K562 (cell line): ENCODE measurements at regions not wholly inside any gene's neighbourhood (a gene's known extent, or its start where the extent isn't known, plus 50 kb on each side); places are given as distances from the start of the nearest gene placed in this dataset.

Experiments used
- ATAC-seq: fragments of 200-7000 bp; cut with Tn5 transposase; 3 replicates; pipeline ENCODE4 v1.9.1; 2020; ENCODE audit warnings: moderate library complexity
- BruUV-seq: library from RNA; stranded (reverse); fragments of 400-500 nt; replicated peaks from 2 replicates; lab custom pipeline; 2021; lab: Mats Ljungman, UMichigan
- CTCF ChIA-PET: fragments of 300-600 bp; formaldehyde crosslinking; extraction: SDS; loops from one replicate; lab custom pipeline; 2021; ENCODE audit warnings: low intra/inter-chr PET ratio; lab: Yijun Ruan, JAX
- POLR2A ChIA-PET: fragments of 300-600, 350-650 bp; sonication (Branson Sonifier 250); formaldehyde crosslinking; extraction: SDS; loops from one replicate; lab custom pipeline; 2021; ENCODE audit warnings: antibody characterized with exemption, inconsistent platforms; lab: Yijun Ruan, JAX
- DNase-seq, 4 experiments: peaks; one replicate each; pipeline versions ENCODE4 v3.0.0 to v3.0.0-alpha.2; 2011 to 2018; ENCODE audit warnings: low spot score in 3 of 4, mixed read lengths in 3 of 4; ENCODE audit errors: extremely low read depth in 1 of 4
- FAIRE-seq: peaks from 2 replicates; lab custom pipeline; 2011; peaks lifted over from hg19 to GRCh38; lab: Jason Lieb, UNC
- H2AFZ ChIP-seq: 2 replicates; pipeline ENCODE4 v1.6.0; 2011; ENCODE audit warnings: low read depth, low read length, control low read depth, inconsistent platforms
- H3K27ac ChIP-seq: fragments of 200-600 bp; 3 replicates; pipeline ENCODE4 v1.8.0; 2011; ENCODE audit warnings: low read depth, mild to moderate bottlenecking, control low read depth, inconsistent platforms, low read length, moderate library complexity, mixed read lengths; ENCODE audit errors: extremely low read depth
- H3K27me3 ChIP-seq, 2 experiments: fragments of 300-600 bp in 1 of 2; 2 replicates in 1 of 2; 3 replicates in 1 of 2; pipeline versions ENCODE4 v1.6.0 to v1.8.0; 2011; ENCODE audit warnings: inconsistent platforms in 2 of 2, low read length in 2 of 2, mild to moderate bottlenecking in 1 of 2, mixed read lengths in 1 of 2, moderate library complexity in 1 of 2; ENCODE audit not compliant: control insufficient read depth in 2 of 2, insufficient read depth in 2 of 2
- H3K36me3 ChIP-seq: fragments of 300-600 bp; 3 replicates; pipeline ENCODE4 v1.8.0; 2011; ENCODE audit warnings: mild to moderate bottlenecking, low read length, inconsistent platforms; ENCODE audit not compliant: control insufficient read depth, insufficient read depth
- H3K4me1 ChIP-seq, 2 experiments: fragments of 200-600 bp in 1 of 2; replicated peaks in 1 of 2; 2 replicates in 1 of 2; 3 replicates in 1 of 2; pipeline versions ENCODE4 v1.5.1 to v1.8.0; 2011; ENCODE audit warnings: inconsistent platforms in 2 of 2, low read length in 2 of 2, mild to moderate bottlenecking in 1 of 2, mixed read lengths in 1 of 2, moderate library complexity in 1 of 2; ENCODE audit not compliant: control insufficient read depth in 2 of 2, insufficient read depth in 2 of 2
- H3K4me2 ChIP-seq: 2 replicates; pipeline ENCODE4 v1.6.1; 2011; ENCODE audit warnings: low read length, control low read depth, inconsistent platforms, mixed read lengths; ENCODE audit not compliant: insufficient read depth
- H3K4me3 ChIP-seq: fragments of 200-600 bp; sonication (generic), shearing (Covaris generic); 2 replicates; pipeline ENCODE4 v1.5.1; 2016; ENCODE audit warnings: control low read depth, inconsistent platforms
- H3K79me2 ChIP-seq: fragments of 200-600 bp; 3 replicates; pipeline ENCODE4 v1.8.0; 2011; ENCODE audit warnings: low read length, inconsistent platforms; ENCODE audit not compliant: control insufficient read depth, insufficient read depth
- H3K9ac ChIP-seq, 2 experiments: 2 replicates each; pipeline versions ENCODE4 v1.6.0 to v1.6.1; 2011; ENCODE audit warnings: low read depth in 2 of 2, low read length in 2 of 2, control low read depth in 1 of 2, inconsistent platforms in 1 of 2, mild to moderate bottlenecking in 1 of 2, mixed read lengths in 1 of 2; ENCODE audit not compliant: insufficient read depth in 1 of 2
- H3K9me1 ChIP-seq: one replicate; pipeline ENCODE4 v1.6.0; 2011; ENCODE audit warnings: inconsistent platforms, mild to moderate bottlenecking, low read length, moderate library complexity; ENCODE audit not compliant: control insufficient read depth, insufficient read depth
- H3K9me3 ChIP-seq: replicated peaks from 2 replicates; pipeline ENCODE4 v1.5.1; 2011; ENCODE audit warnings: low read depth, low read length, inconsistent platforms; ENCODE audit not compliant: control insufficient read depth, insufficient read depth
- H4K20me1 ChIP-seq: replicated peaks from 2 replicates; pipeline ENCODE4 v1.6.1; 2011; ENCODE audit warnings: low read length, inconsistent platforms, mixed read lengths; ENCODE audit not compliant: control insufficient read depth, insufficient read depth
- C11orf30 ChIP-seq: fragments of 450-650 bp; IDR thresholded peaks from 2 replicates; pipeline ENCODE4 v1.6.1; 2016; ENCODE audit warnings: low read depth, mild to moderate bottlenecking
- CCAR2 ChIP-seq: fragments of 200-400 bp; formaldehyde crosslinking; IDR thresholded peaks from 2 replicates; pipeline ENCODE4 v1.6.1; 2017; ENCODE audit warnings: mild to moderate bottlenecking, low read depth, low read length
- DNMT1 ChIP-seq: fragments of 450-650 bp; IDR thresholded peaks from 2 replicates; pipeline ENCODE4 v1.6.1; 2016; ENCODE audit warnings: antibody characterized with exemption, mild to moderate bottlenecking
- E2F4 ChIP-seq: sonication (generic); formaldehyde crosslinking; IDR thresholded peaks from 2 replicates; pipeline ENCODE4 v1.8.0; 2022; ENCODE audit warnings: mild to moderate bottlenecking, low read depth, missing genetic modification reagents
- GTF2F1 ChIP-seq: IDR thresholded peaks from 2 replicates; pipeline ENCODE4 v1.6.1; 2011; ENCODE audit warnings: low read depth, low read length, improper control_type of control experiment
- NR2F6 ChIP-seq: fragments of 450-650 bp; formaldehyde crosslinking; IDR thresholded peaks from 2 replicates; pipeline ENCODE4 v1.4.0; 2020; ENCODE audit warnings: mild to moderate bottlenecking
- PHF20 ChIP-seq: fragments of 450-650 bp; IDR thresholded peaks from 2 replicates; pipeline ENCODE4 v1.6.1; 2018; ENCODE audit not compliant: partially characterized antibody
- POLR2H ChIP-seq: IDR thresholded peaks from 2 replicates; pipeline ENCODE4 v1.6.1; 2016; ENCODE audit warnings: missing genetic modification characterization, low read depth, mild to moderate bottlenecking, control low read depth, missing compliant biosample characterization, moderate library complexity
- RBM15 ChIP-seq: fragments of 200-400 bp; formaldehyde crosslinking; IDR thresholded peaks from 2 replicates; pipeline ENCODE4 v1.6.1; 2018; ENCODE audit warnings: mild to moderate bottlenecking, low read length, moderate library complexity; ENCODE audit not compliant: insufficient read depth
- TFE3 ChIP-seq: fragments of 450-650 bp; formaldehyde crosslinking; IDR thresholded peaks from 2 replicates; pipeline ENCODE4 v1.4.0; 2020; ENCODE audit warnings: mild to moderate bottlenecking, mixed read lengths
- ZFP1 ChIP-seq: fragments of 450-650 bp; formaldehyde crosslinking; IDR thresholded peaks from 2 replicates; pipeline ENCODE4 v1.4.0; 2020; ENCODE audit warnings: mild to moderate bottlenecking, mixed read lengths
- WGBS: fragments of 100-300 bp; shearing (Covaris generic); methylation state at CpG from one replicate; pipeline ENCODE4 v1.1.6; 2016; ENCODE audit warnings: low coverage, mixed read lengths; ENCODE audit not compliant: insufficient coverage; ENCODE audit errors: missing lambda C conversion rate; 5-methylcytosine and 5-hydroxymethylcytosine counted together
- in situ Hi-C: fragments of 300-500 bp; cut with MboI; formaldehyde crosslinking; loops from 4 replicates; pipeline ENCODE4 v1.15.0; 2018; ENCODE audit warnings: inconsistent platforms, mixed read lengths
- intact Hi-C: fragments of 100-400 bp; cut with micrococcal nuclease; formaldehyde crosslinking; loops from 2 replicates; pipeline ENCODE4 v1.14.2; 2022
- TF ChIP-seq, protein P1 (sequence below): fragments of 250-450 bp; sonication (Bioruptor Pico); IDR thresholded peaks from 2 replicates; pipeline ENCODE4 v1.5.0; 2020; ENCODE audit warnings: mild to moderate bottlenecking, borderline replicate concordance

- TF ChIP-seq E2F4 (CRISPR knock-in tag) (no peak), GTF2F1 (no peak), DNMT1 (no peak), ZFP1 (no peak), POLR2H (tag) (no peak)
- TF ChIP-seq, protein P1, sequence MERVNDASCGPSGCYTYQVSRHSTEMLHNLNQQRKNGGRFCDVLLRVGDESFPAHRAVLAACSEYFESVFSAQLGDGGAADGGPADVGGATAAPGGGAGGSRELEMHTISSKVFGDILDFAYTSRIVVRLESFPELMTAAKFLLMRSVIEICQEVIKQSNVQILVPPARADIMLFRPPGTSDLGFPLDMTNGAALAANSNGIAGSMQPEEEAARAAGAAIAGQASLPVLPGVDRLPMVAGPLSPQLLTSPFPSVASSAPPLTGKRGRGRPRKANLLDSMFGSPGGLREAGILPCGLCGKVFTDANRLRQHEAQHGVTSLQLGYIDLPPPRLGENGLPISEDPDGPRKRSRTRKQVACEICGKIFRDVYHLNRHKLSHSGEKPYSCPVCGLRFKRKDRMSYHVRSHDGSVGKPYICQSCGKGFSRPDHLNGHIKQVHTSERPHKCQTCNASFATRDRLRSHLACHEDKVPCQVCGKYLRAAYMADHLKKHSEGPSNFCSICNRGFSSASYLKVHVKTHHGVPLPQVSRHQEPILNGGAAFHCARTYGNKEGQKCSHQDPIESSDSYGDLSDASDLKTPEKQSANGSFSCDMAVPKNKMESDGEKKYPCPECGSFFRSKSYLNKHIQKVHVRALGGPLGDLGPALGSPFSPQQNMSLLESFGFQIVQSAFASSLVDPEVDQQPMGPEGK (CRISPR knock-in tag): no peak
These were observed 360.6 kb upstream of the SLC14A2 start (continued) for GRCh38 chr18:45254709-45255082.

- no peaks in the 10 kb centered on the region for H3K9me1 ChIP-seq
- no peaks in the 10 kb centered on the region for H3K4me1 ChIP-seq
- ATAC-seq (no peak), DNase-seq (no peak), FAIRE-seq (no peak)
- WGBS: 0% methylated on average over 6 of the region's 6 CpGs
- H3K4me2 ChIP-seq: no peak overlapping the region
- H3K27me3 ChIP-seq: no peaks in the 10 kb centered on the region
- TF ChIP-seq CCAR2: no peak
- no peak for TF ChIP-seq PHF20
- TF ChIP-seq NR2F6 (CRISPR knock-in tag): no peak
- TF ChIP-seq TFE3: peak; percentile 37
- no peak for TF ChIP-seq RBM15
- TF ChIP-seq C11orf30: no peak
- no peak overlapping the region for H3K9ac ChIP-seq
- no TSS peak for BruUV-seq
- no peaks in the 10 kb centered on the region for H3K79me2 ChIP-seq
- no peaks in the 10 kb centered on the region for H3K36me3 ChIP-seq
- ChIA-PET CTCF (no interaction called here), POLR2A (no interaction called here)
- H4K20me1 ChIP-seq: no peaks in the 10 kb centered on the region
- H3K27ac ChIP-seq: no peak overlapping the region
- no peaks in the 10 kb centered on the region for H3K9me3 ChIP-seq
- H2AFZ ChIP-seq: no peak overlapping the region
- intact Hi-C loops: no loop called here
- in situ Hi-C loops: no loop called here
- H3K4me3 ChIP-seq: no peak overlapping the region
These were observed 359.9 kb upstream of the SLC14A2 start for GRCh38 chr18:45255197-45255890.
